ENCODE measurements at regions not wholly inside any gene's neighbourhood (a gene's known extent, or its start where the extent isn't known, plus 50 kb on each side); places are given as distances from the start of the nearest gene placed in this dataset.

GRCh38 chr14:104331871-104332605, 193.7 kb downstream of the KIF26A start:
- peak; percentile 25; the same call in 1 of the 2 replicates for TF ChIP-seq CTCF (conservative IDR thresholded peaks at IDR 0.05)
- TF ChIP-seq EZH2 (IDR thresholded peaks at IDR 0.05; ENCODE audit: low read depth) = no peak
